ENCODE measurements at regions not wholly inside any gene's neighbourhood (a gene's known extent, or its start where the extent isn't known, plus 50 kb on each side); places are given as distances from the start of the nearest gene placed in this dataset.
"Not testable (repeated sequence)": the region's sequence is repeated elsewhere in the genome, so short reads cannot be mapped to it uniquely, and the experiment has no call there.

- H3K27me3 Mint-ChIP-seq (ENCODE audit: unreplicated experiment) = peaks cover 73% of the 10 kb centered on the region
- intact Hi-C loops (cut with micrococcal nuclease; ENCODE audit: unreplicated experiment) = no loop called here
- H3K27ac Mint-ChIP-seq (ENCODE audit: unreplicated experiment) = no peak overlapping the region
- no TSS peak for BruUV-seq (replicated peaks)
- no peak for DNase-seq
- no peaks in the 10 kb centered on the region for H3K36me3 Mint-ChIP-seq (ENCODE audit: insufficient read depth, unreplicated experiment)
- H3K4me1 Mint-ChIP-seq (ENCODE audit: low read depth, unreplicated experiment) = no peaks in the 10 kb centered on the region
- CTCF ChIA-PET = no interaction called here
- no peak overlapping the region for H3K4me3 Mint-ChIP-seq (ENCODE audit: low read depth, unreplicated experiment)
- no peaks in the 10 kb centered on the region for H3K9me3 Mint-ChIP-seq (ENCODE audit: low read depth, unreplicated experiment)
- TF ChIP-seq CTCF (IDR thresholded peaks at IDR 0.05; ENCODE audit: unreplicated experiment) = no peak
These were observed 50.1 kb upstream of the N4BP3 start for GRCh38 chr5:178063277-178063676.

GRCh38 chr5:178058321-178059012 is 54.9 kb upstream of the N4BP3 start:
- no TSS peak for BruUV-seq (replicated peaks)

DNA sequence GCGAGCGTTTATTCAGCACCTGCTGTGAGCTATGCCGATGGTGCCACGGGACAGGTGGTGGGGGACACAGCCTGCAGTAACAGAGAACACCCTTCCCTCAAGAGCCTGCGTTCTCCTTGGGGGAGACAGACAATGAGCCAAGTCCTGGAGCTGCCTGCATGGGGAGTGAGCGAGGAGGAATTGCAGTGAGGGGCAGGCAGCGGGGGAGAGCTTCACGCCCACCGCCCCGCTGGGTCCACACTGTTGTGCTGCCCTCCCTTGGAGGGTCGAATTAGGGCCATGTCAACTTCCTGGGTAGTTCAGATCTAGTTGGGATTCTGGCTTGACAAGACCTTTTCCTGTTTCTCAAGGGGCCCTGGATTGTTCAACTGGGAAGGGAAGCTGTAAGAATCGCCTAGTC is 55.5 kb upstream of the N4BP3 start:
- BruUV-seq (replicated peaks) = no TSS peak
- Mint-ChIP-seq H3K27ac (ENCODE audit: unreplicated experiment) (no peak overlapping the region), H3K27me3 (ENCODE audit: unreplicated experiment) (peaks cover 68% of the 10 kb centered on the region), H3K36me3 (ENCODE audit: insufficient read depth, unreplicated experiment) (no peaks in the 10 kb centered on the region), H3K9me3 (ENCODE audit: low read depth, unreplicated experiment) (peaks cover 2% of the 10 kb centered on the region), H3K4me3 (ENCODE audit: low read depth, unreplicated experiment) (no peak overlapping the region), H3K4me1 (ENCODE audit: low read depth, unreplicated experiment) (no peaks in the 10 kb centered on the region)
- TF ChIP-seq CTCF (IDR thresholded peaks at IDR 0.05; ENCODE audit: unreplicated experiment) = no peak
- no peak for DNase-seq
- CTCF ChIA-PET = no interaction called here
- intact Hi-C loops (cut with micrococcal nuclease; ENCODE audit: unreplicated experiment) = no loop called here

More at GRCh38 chr5:178058321-178059012, 54.9 kb upstream of the N4BP3 start:
- H3K9me3 Mint-ChIP-seq (ENCODE audit: low read depth, unreplicated experiment) = peaks cover 2% of the 10 kb centered on the region
- H3K27ac Mint-ChIP-seq (ENCODE audit: unreplicated experiment) = no peak overlapping the region
- no peak for DNase-seq
- H3K27me3 Mint-ChIP-seq (ENCODE audit: unreplicated experiment) = peaks cover 74% of the 10 kb centered on the region
- no peak overlapping the region for H3K4me3 Mint-ChIP-seq (ENCODE audit: low read depth, unreplicated experiment)
- CTCF ChIA-PET = no interaction called here
- no peaks in the 10 kb centered on the region for H3K36me3 Mint-ChIP-seq (ENCODE audit: insufficient read depth, unreplicated experiment)
- no peaks in the 10 kb centered on the region for H3K4me1 Mint-ChIP-seq (ENCODE audit: low read depth, unreplicated experiment)
- no peak for TF ChIP-seq CTCF (IDR thresholded peaks at IDR 0.05; ENCODE audit: unreplicated experiment)
- intact Hi-C loops (cut with micrococcal nuclease; ENCODE audit: unreplicated experiment) = no loop called here

GRCh38 chr5:178056935-178057334 is 56.4 kb upstream of the N4BP3 start:
- CTCF ChIA-PET = no interaction called here
- H3K27ac Mint-ChIP-seq (ENCODE audit: unreplicated experiment) = no peak overlapping the region
- no peak for TF ChIP-seq CTCF (IDR thresholded peaks at IDR 0.05; ENCODE audit: unreplicated experiment)
- H3K4me1 Mint-ChIP-seq (ENCODE audit: low read depth, unreplicated experiment) = no peaks in the 10 kb centered on the region
- DNase-seq = no peak
- intact Hi-C loops (cut with micrococcal nuclease; ENCODE audit: unreplicated experiment) = no loop called here
- no peak overlapping the region for H3K4me3 Mint-ChIP-seq (ENCODE audit: low read depth, unreplicated experiment)
- peaks cover 59% of the 10 kb centered on the region for H3K27me3 Mint-ChIP-seq (ENCODE audit: unreplicated experiment)
- H3K36me3 Mint-ChIP-seq (ENCODE audit: insufficient read depth, unreplicated experiment) = no peaks in the 10 kb centered on the region
- no TSS peak for BruUV-seq (replicated peaks)
- H3K9me3 Mint-ChIP-seq (ENCODE audit: low read depth, unreplicated experiment) = peaks cover 2% of the 10 kb centered on the region

GRCh38 chr5:178055536-178055935 is 57.8 kb upstream of the N4BP3 start:
- H3K4me3 Mint-ChIP-seq (ENCODE audit: low read depth, unreplicated experiment); H3K27ac Mint-ChIP-seq (ENCODE audit: unreplicated experiment); CTCF ChIA-PET; H3K36me3 Mint-ChIP-seq (ENCODE audit: insufficient read depth, unreplicated experiment); DNase-seq; BruUV-seq (replicated peaks); intact Hi-C loops (cut with micrococcal nuclease; ENCODE audit: unreplicated experiment); H3K4me1 Mint-ChIP-seq (ENCODE audit: low read depth, unreplicated experiment); H3K9me3 Mint-ChIP-seq (ENCODE audit: low read depth, unreplicated experiment): not testable (repeated sequence)
- peaks cover 52% of the 10 kb centered on the region for H3K27me3 Mint-ChIP-seq (ENCODE audit: unreplicated experiment)

- H3K4me3 Mint-ChIP-seq (ENCODE audit: low read depth, unreplicated experiment); H3K27ac Mint-ChIP-seq (ENCODE audit: unreplicated experiment); H3K4me1 Mint-ChIP-seq (ENCODE audit: low read depth, unreplicated experiment); H3K36me3 Mint-ChIP-seq (ENCODE audit: insufficient read depth, unreplicated experiment); H3K9me3 Mint-ChIP-seq (ENCODE audit: low read depth, unreplicated experiment); DNase-seq; BruUV-seq (replicated peaks); CTCF ChIA-PET; intact Hi-C loops (cut with micrococcal nuclease; ENCODE audit: unreplicated experiment): not testable (repeated sequence)
- H3K27me3 Mint-ChIP-seq (ENCODE audit: unreplicated experiment) = peaks cover 19% of the 10 kb centered on the region
These were observed 56.0 kb upstream of the PROP1 start for GRCh38 chr5:178052062-178052461.

DNA sequence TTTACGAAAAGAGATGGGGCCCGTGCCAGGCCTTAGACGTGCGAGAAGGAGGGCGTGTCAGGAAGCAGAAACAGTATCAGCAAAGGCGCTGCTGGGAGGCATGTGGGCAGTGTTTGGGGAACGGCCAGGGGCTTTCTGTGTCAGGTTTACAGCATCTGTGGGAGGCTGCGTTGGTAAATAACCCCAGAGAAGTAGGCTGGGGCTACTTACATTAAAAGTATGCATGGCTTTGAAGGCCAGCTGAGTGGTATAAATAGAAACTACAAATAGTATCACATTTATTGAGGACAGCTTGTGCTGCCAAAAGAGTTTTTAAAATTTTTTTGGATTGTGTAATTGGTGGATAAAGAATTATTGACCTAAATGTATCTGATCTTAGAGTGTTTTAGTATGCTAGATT is 54.8 kb upstream of the PROP1 start:
- H3K27ac Mint-ChIP-seq (ENCODE audit: unreplicated experiment); H3K4me3 Mint-ChIP-seq (ENCODE audit: low read depth, unreplicated experiment); BruUV-seq (replicated peaks); H3K27me3 Mint-ChIP-seq (ENCODE audit: unreplicated experiment); H3K36me3 Mint-ChIP-seq (ENCODE audit: insufficient read depth, unreplicated experiment); H3K9me3 Mint-ChIP-seq (ENCODE audit: low read depth, unreplicated experiment); CTCF ChIA-PET; H3K4me1 Mint-ChIP-seq (ENCODE audit: low read depth, unreplicated experiment); DNase-seq; intact Hi-C loops (cut with micrococcal nuclease; ENCODE audit: unreplicated experiment): not testable (repeated sequence)

Data from Calu3 (cell line).